HepG2 (cell line): ENCODE measurements at regions not wholly inside any gene's neighbourhood (a gene's known extent, or its start where the extent isn't known, plus 50 kb on each side); places are given as distances from the start of the nearest gene placed in this dataset.

Source experiments
- ATAC-seq: fragments of 200-7000 bp; cut with Tn5 transposase; 3 replicates; pipeline ENCODE4 v1.9.1; 2020; ENCODE audit warnings: mild to moderate bottlenecking, moderate library complexity
- BruUV-seq: library from RNA; stranded (reverse); fragments of 400-500 nt; replicated peaks from 2 replicates; lab custom pipeline; 2021; lab: Mats Ljungman, UMichigan
- CTCF ChIA-PET: fragments of 300-600 bp; formaldehyde crosslinking; extraction: SDS; loops from one replicate; lab custom pipeline; 2021; ENCODE audit warnings: low total read pairs, inconsistent platforms, low intra/inter-chr PET ratio; lab: Yijun Ruan, JAX
- POLR2A ChIA-PET: fragments of 350-600 bp; sonication (Branson Sonifier 250); formaldehyde crosslinking; loops from one replicate; lab custom pipeline; 2020; ENCODE audit warnings: antibody characterized with exemption, inconsistent platforms; lab: Yijun Ruan, JAX
- DNase-seq: peaks from one replicate; pipeline ENCODE4 v3.0.0-alpha.2; 2015; ENCODE audit warnings: low spot score
- FAIRE-seq: peaks from 3 replicates; lab custom pipeline; 2011; peaks lifted over from hg19 to GRCh38; lab: Jason Lieb, UNC
- H2AFZ ChIP-seq: one replicate; pipeline ENCODE4 v1.6.1; 2011; ENCODE audit warnings: low read length, inconsistent platforms
- H3K27ac ChIP-seq: fragments of 300-600 bp; 3 replicates; pipeline ENCODE4 v1.8.0; 2011; ENCODE audit warnings: mixed run types, mild to moderate bottlenecking, mixed read lengths, low read length, inconsistent platforms; ENCODE audit not compliant: insufficient read depth; ENCODE audit errors: extremely low read length
- H3K27me3 ChIP-seq, 2 experiments: fragments of 200-600 bp in 1 of 2; 2 replicates in 1 of 2; 3 replicates in 1 of 2; pipeline versions ENCODE4 v1.6.0 to v1.8.0; 2011; ENCODE audit warnings: low read length in 2 of 2, mild to moderate bottlenecking in 2 of 2, moderate library complexity in 2 of 2, inconsistent platforms in 1 of 2; ENCODE audit not compliant: insufficient read depth in 2 of 2, control insufficient read depth in 1 of 2
- H3K36me3 ChIP-seq, 2 experiments: fragments of 200-600 bp in 1 of 2; replicated peaks in 1 of 2; 2 replicates in 1 of 2; 3 replicates in 1 of 2; pipeline versions ENCODE4 v1.5.1 to v1.8.0; 2011; ENCODE audit warnings: low read length in 2 of 2, inconsistent platforms in 1 of 2; ENCODE audit not compliant: insufficient read depth in 2 of 2, control insufficient read depth in 1 of 2
- H3K4me1 ChIP-seq: 2 replicates; pipeline ENCODE4 v1.5.1; 2012; ENCODE audit warnings: low read length, inconsistent platforms; ENCODE audit not compliant: insufficient read depth
- H3K4me2 ChIP-seq: 2 replicates; pipeline ENCODE4 v1.6.0; 2011; ENCODE audit warnings: low read depth, low read length, inconsistent platforms
- H3K4me3 ChIP-seq, 3 experiments: fragments of 200-600 bp in 1 of 3; sonication (generic), shearing (Covaris generic) in 1 of 3; replicated peaks in 1 of 3; 2 replicates each; pipeline ENCODE4 v1.5.1; 2011 to 2016; ENCODE audit warnings: low read length in 3 of 3, inconsistent platforms in 2 of 3, low read depth in 2 of 3, mild to moderate bottlenecking in 2 of 3, control low read depth in 1 of 3, mixed read lengths in 1 of 3; ENCODE audit not compliant: insufficient read depth in 1 of 3
- H3K79me2 ChIP-seq: one replicate; pipeline ENCODE4 v1.6.1; 2011; ENCODE audit warnings: low read length, inconsistent platforms; ENCODE audit not compliant: insufficient read depth
- H3K9ac ChIP-seq: 2 replicates; pipeline ENCODE4 v1.6.0; 2011; ENCODE audit warnings: mild to moderate bottlenecking, low read depth, low read length, inconsistent platforms; ENCODE audit not compliant: insufficient read depth
- H3K9me3 ChIP-seq: 2 replicates; pipeline ENCODE4 v1.5.1; 2012; ENCODE audit warnings: mild to moderate bottlenecking, low read length
- H4K20me1 ChIP-seq: 2 replicates; pipeline ENCODE4 v1.6.0; 2011; ENCODE audit warnings: inconsistent platforms, mild to moderate bottlenecking, low read length, moderate library complexity; ENCODE audit not compliant: insufficient read depth
- ARID2 ChIP-seq: sonication (generic); formaldehyde crosslinking; IDR thresholded peaks from 2 replicates; pipeline ENCODE4 v1.8.1; 2022; ENCODE audit warnings: mild to moderate bottlenecking, missing genetic modification reagents, borderline replicate concordance
- CREM ChIP-seq, 2 experiments: sonication (generic) in 1 of 2; formaldehyde crosslinking in 1 of 2; IDR thresholded peaks; 2 replicates each; pipeline versions ENCODE4 v1.4.0 to v1.6.1; 2016 to 2020; ENCODE audit warnings: antibody characterized with exemption in 1 of 2, mild to moderate bottlenecking in 1 of 2, missing genetic modification reagents in 1 of 2
- FLYWCH1 ChIP-seq: sonication (generic); formaldehyde crosslinking; IDR thresholded peaks from 2 replicates; pipeline ENCODE4 v1.8.1; 2023; ENCODE audit warnings: mild to moderate bottlenecking, missing genetic modification reagents
- FOXK2 ChIP-seq: fragments of 450-650 bp; IDR thresholded peaks from 2 replicates; pipeline ENCODE4 v1.6.1; 2016
- GABPB1 ChIP-seq: IDR thresholded peaks from 2 replicates; pipeline ENCODE4 v1.6.1; 2016; ENCODE audit warnings: mild to moderate bottlenecking, missing genetic modification reagents, moderate library complexity, missing compliant biosample characterization
- MZF1 ChIP-seq: sonication (generic); formaldehyde crosslinking; IDR thresholded peaks from 2 replicates; pipeline ENCODE4 v1.8.1; 2023; ENCODE audit warnings: mild to moderate bottlenecking, missing genetic modification reagents, borderline replicate concordance
- NONO ChIP-seq, 2 experiments: fragments of 450-650 bp in 1 of 2; sonication (generic) in 1 of 2; formaldehyde crosslinking in 1 of 2; IDR thresholded peaks in 1 of 2; conservative IDR thresholded peaks in 1 of 2; 2 replicates each; pipeline versions ENCODE4 v1.6.1 to v1.8.0; 2017 to 2022; ENCODE audit warnings: mild to moderate bottlenecking in 1 of 2, missing genetic modification reagents in 1 of 2, moderate library complexity in 1 of 2
- SAFB2 ChIP-seq: sonication (generic); formaldehyde crosslinking; IDR thresholded peaks from 2 replicates; pipeline ENCODE4 v1.5.1; 2020; ENCODE audit warnings: missing genetic modification reagents, low read depth, mild to moderate bottlenecking, borderline replicate concordance
- U2AF2 ChIP-seq: fragments of 200-400 bp; formaldehyde crosslinking; IDR thresholded peaks from 2 replicates; pipeline ENCODE4 v1.6.1; 2017; ENCODE audit warnings: low read depth, mild to moderate bottlenecking, low read length
- ZBTB8A ChIP-seq: sonication (generic); formaldehyde crosslinking; IDR thresholded peaks from 2 replicates; pipeline ENCODE4 v1.4.0; 2020; ENCODE audit warnings: mild to moderate bottlenecking, low read depth, missing genetic modification reagents, borderline replicate concordance
- ZFP1 ChIP-seq: IDR thresholded peaks from 2 replicates; pipeline ENCODE4 v1.6.1; 2016
- ZNF292 ChIP-seq: sonication (generic); formaldehyde crosslinking; IDR thresholded peaks from 2 replicates; pipeline ENCODE4 v1.8.1; 2022; ENCODE audit warnings: mild to moderate bottlenecking, low read depth, missing genetic modification reagents, borderline replicate concordance
- ZNF333 ChIP-seq: sonication (generic); formaldehyde crosslinking; IDR thresholded peaks from 2 replicates; pipeline ENCODE4 v1.4.0; 2020; ENCODE audit warnings: mild to moderate bottlenecking, missing genetic modification reagents, borderline replicate concordance
- ZNF777 ChIP-seq: sonication (generic); formaldehyde crosslinking; IDR thresholded peaks from 2 replicates; pipeline ENCODE4 v1.4.0; 2020; ENCODE audit warnings: missing genetic modification reagents
- WGBS: methylation state at CpG from one replicate; pipeline ENCODE4 v1.1.6; 2017; ENCODE audit warnings: low lambda C conversion rate; 5-methylcytosine and 5-hydroxymethylcytosine counted together
- in situ Hi-C: cut with HindIII; loops from 2 replicates; pipeline ENCODE4 v1.10.0; 2017; ENCODE audit warnings: low pct_unique_long_range_greater_than_20kb; ENCODE audit not compliant: extremely low pct_ligation_motif_present
- intact Hi-C: fragments of 100-400 bp; cut with micrococcal nuclease; formaldehyde crosslinking; loops from one replicate; pipeline ENCODE4 v1.10.0; 2022; ENCODE audit not compliant: unreplicated experiment
- TF ChIP-seq, protein P1 (sequence below): sonication (generic); formaldehyde crosslinking; IDR thresholded peaks from 2 replicates; pipeline ENCODE4 v1.4.0; 2020; ENCODE audit warnings: missing genetic modification reagents
- TF ChIP-seq, protein P2 (sequence below): sonication (generic); formaldehyde crosslinking; IDR thresholded peaks from 2 replicates; pipeline ENCODE4 v1.5.1; 2020; ENCODE audit warnings: mild to moderate bottlenecking, moderate library complexity, missing genetic modification reagents
- TF ChIP-seq, protein P3 (sequence below): sonication (generic); formaldehyde crosslinking; conservative IDR thresholded peaks from 2 replicates; pipeline ENCODE4 v1.4.0; 2020; ENCODE audit warnings: missing genetic modification reagents
- TF ChIP-seq, protein P4 (sequence below): sonication (generic); formaldehyde crosslinking; IDR thresholded peaks from 2 replicates; pipeline ENCODE4 v1.4.0; 2020; ENCODE audit warnings: missing genetic modification reagents
- TF ChIP-seq, protein P5 (sequence below): sonication (generic); formaldehyde crosslinking; IDR thresholded peaks from 2 replicates; pipeline ENCODE4 v1.8.1; 2023; ENCODE audit warnings: missing genetic modification reagents, inconsistent platforms, borderline replicate concordance

DNA sequence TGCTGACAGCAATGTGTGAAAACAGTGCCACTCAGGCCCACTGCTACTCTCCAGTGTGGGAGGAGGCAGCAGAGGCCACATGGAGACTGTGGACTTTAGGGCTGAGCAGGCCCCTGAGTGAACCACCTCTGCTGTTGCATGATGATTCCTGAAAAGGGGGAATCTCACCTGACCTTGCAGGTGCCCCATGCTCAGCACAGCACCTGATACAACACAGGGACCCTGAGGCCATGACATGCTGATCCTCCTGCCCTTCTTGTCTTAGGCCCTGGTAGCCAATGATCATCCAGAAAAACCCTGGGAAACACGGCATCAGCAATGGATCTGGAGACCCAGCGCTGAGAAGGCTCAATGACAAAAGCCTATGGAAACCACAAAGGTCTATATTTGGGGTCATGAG lies 446.8 kb upstream of the MYT1L start:
- H3K27ac ChIP-seq = no peak overlapping the region
- H3K4me3 ChIP-seq = no peak overlapping the region
- ATAC-seq (no peak), FAIRE-seq (no peak), DNase-seq (no peak)
- ChIA-PET POLR2A (no interaction called here), CTCF (no interaction called here)
- H3K36me3 ChIP-seq = no peaks in the 10 kb centered on the region
- H2AFZ ChIP-seq = no peak overlapping the region
- H3K9ac ChIP-seq = no peak overlapping the region
- no peak overlapping the region for H3K4me2 ChIP-seq
- no peaks in the 10 kb centered on the region for H3K9me3 ChIP-seq
- TF ChIP-seq ZNF777 (CRISPR knock-in tag) = no peak
- no peak for TF ChIP-seq ZNF292 (CRISPR knock-in tag)
- TF ChIP-seq, protein P1, sequence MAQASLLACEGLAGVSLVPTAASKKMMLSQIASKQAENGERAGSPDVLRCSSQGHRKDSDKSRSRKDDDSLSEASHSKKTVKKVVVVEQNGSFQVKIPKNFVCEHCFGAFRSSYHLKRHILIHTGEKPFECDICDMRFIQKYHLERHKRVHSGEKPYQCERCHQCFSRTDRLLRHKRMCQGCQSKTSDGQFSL (CRISPR knock-in tag) = no peak
- no peak for TF ChIP-seq ZBTB8A
- no peak for TF ChIP-seq FLYWCH1 (CRISPR knock-in tag)
- TF ChIP-seq U2AF2 = no peak
- no peak for TF ChIP-seq SAFB2 (CRISPR knock-in tag)
- no peak for TF ChIP-seq ZNF333 (CRISPR knock-in tag)
- TF ChIP-seq NONO (IDR thresholded peaks at IDR 0.05) = no peak
- TF ChIP-seq NONO (CRISPR knock-in tag; conservative IDR thresholded peaks at IDR 0.05) = no peak
- TF ChIP-seq ARID2 (CRISPR knock-in tag) = no peak
- TF ChIP-seq ZFP1 (CRISPR knock-in tag) = no peak
- TF ChIP-seq, protein P2, sequence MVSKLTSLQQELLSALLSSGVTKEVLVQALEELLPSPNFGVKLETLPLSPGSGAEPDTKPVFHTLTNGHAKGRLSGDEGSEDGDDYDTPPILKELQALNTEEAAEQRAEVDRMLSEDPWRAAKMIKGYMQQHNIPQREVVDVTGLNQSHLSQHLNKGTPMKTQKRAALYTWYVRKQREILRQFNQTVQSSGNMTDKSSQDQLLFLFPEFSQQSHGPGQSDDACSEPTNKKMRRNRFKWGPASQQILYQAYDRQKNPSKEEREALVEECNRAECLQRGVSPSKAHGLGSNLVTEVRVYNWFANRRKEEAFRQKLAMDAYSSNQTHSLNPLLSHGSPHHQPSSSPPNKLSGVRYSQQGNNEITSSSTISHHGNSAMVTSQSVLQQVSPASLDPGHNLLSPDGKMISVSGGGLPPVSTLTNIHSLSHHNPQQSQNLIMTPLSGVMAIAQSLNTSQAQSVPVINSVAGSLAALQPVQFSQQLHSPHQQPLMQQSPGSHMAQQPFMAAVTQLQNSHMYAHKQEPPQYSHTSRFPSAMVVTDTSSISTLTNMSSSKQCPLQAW = no peak
- no peak for TF ChIP-seq MZF1 (CRISPR knock-in tag)
- TF ChIP-seq, protein P3, sequence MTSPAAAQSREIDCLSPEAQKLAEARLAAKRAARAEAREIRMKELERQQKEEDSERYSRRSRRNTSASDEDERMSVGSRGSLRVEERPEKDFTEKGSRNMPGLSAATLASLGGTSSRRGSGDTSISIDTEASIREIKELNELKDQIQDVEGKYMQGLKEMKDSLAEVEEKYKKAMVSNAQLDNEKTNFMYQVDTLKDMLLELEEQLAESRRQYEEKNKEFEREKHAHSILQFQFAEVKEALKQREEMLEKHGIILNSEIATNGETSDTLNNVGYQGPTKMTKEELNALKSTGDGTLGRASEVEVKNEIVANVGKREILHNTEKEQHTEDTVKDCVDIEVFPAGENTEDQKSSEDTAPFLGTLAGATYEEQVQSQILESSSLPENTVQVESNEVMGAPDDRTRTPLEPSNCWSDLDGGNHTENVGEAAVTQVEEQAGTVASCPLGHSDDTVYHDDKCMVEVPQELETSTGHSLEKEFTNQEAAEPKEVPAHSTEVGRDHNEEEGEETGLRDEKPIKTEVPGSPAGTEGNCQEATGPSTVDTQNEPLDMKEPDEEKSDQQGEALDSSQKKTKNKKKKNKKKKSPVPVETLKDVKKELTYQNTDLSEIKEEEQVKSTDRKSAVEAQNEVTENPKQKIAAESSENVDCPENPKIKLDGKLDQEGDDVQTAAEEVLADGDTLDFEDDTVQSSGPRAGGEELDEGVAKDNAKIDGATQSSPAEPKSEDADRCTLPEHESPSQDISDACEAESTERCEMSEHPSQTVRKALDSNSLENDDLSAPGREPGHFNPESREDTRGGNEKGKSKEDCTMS (CRISPR knock-in tag) = no peak
- no peak for TF ChIP-seq CREM (IDR thresholded peaks at IDR 0.05)
- no peak for TF ChIP-seq CREM (CRISPR knock-in tag; IDR thresholded peaks at IDR 0.05)
- TF ChIP-seq GABPB1 = no peak
- TF ChIP-seq FOXK2 = no peak
- TF ChIP-seq, protein P4, sequence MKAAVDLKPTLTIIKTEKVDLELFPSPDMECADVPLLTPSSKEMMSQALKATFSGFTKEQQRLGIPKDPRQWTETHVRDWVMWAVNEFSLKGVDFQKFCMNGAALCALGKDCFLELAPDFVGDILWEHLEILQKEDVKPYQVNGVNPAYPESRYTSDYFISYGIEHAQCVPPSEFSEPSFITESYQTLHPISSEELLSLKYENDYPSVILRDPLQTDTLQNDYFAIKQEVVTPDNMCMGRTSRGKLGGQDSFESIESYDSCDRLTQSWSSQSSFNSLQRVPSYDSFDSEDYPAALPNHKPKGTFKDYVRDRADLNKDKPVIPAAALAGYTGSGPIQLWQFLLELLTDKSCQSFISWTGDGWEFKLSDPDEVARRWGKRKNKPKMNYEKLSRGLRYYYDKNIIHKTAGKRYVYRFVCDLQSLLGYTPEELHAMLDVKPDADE (CRISPR knock-in tag) = no peak
- TF ChIP-seq, protein P5, sequence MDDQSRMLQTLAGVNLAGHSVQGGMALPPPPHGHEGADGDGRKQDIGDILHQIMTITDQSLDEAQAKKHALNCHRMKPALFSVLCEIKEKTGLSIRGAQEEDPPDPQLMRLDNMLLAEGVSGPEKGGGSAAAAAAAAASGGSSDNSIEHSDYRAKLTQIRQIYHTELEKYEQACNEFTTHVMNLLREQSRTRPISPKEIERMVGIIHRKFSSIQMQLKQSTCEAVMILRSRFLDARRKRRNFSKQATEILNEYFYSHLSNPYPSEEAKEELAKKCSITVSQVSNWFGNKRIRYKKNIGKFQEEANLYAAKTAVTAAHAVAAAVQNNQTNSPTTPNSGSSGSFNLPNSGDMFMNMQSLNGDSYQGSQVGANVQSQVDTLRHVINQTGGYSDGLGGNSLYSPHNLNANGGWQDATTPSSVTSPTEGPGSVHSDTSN = no peak
- peaks cover 0 to 6% of the 10 kb centered on the region in 2 experiments; a peak in 3 of 5 replicates for H3K27me3 ChIP-seq
- BruUV-seq = no TSS peak
- intact Hi-C loops (no loop called here), in situ Hi-C loops (no loop called here)
- H3K4me1 ChIP-seq = no peaks in the 10 kb centered on the region
- H3K79me2 ChIP-seq = no peaks in the 10 kb centered on the region
- WGBS = 6% methylated on average over 2 of the region's 2 CpGs
- H4K20me1 ChIP-seq = no peaks in the 10 kb centered on the region
